ENCODE measurements at regions not wholly inside any gene's neighbourhood (a gene's known extent, or its start where the extent isn't known, plus 50 kb on each side); places are given as distances from the start of the nearest gene placed in this dataset.
"Not testable (repeated sequence)": the region's sequence is repeated elsewhere in the genome, so short reads cannot be mapped to it uniquely, and the experiment has no call there.

- no peak for DNase-seq
Observed at GRCh38 chr14:48693793-48694192, 892.4 kb downstream of the RPS29 start.

GRCh38 chr14:48690349-48690748 lies 895.8 kb downstream of the RPS29 start:
- DNase-seq: no peak

GRCh38 chr14:48686650-48687049 lies 899.5 kb downstream of the RPS29 start:
- DNase-seq: no peak

- DNase-seq: no peak
Observed at GRCh38 chr14:48672506-48672905, 913.7 kb downstream of the RPS29 start.

GRCh38 chr14:48670939-48671338 lies 915.2 kb downstream of the RPS29 start:
- no peak for DNase-seq

GRCh38 chr14:48665077-48665784 lies 920.9 kb downstream of the RPS29 start:
- no peak for DNase-seq

- DNase-seq: no peak
Observed at GRCh38 chr14:48643241-48643640, 942.9 kb downstream of the RPS29 start.

GRCh38 chr14:48628870-48629269 lies 953.5 kb upstream of the MDGA2 start:
- no peak for DNase-seq

- DNase-seq: no peak
Observed at GRCh38 chr14:48622980-48623379, 947.6 kb upstream of the MDGA2 start.

- DNase-seq: no peak
Observed at GRCh38 chr14:48618057-48618456, 942.7 kb upstream of the MDGA2 start.

GRCh38 chr14:48616931-48617330 lies 941.5 kb upstream of the MDGA2 start:
- DNase-seq: no peak

- DNase-seq: no peak
Observed at GRCh38 chr14:48615618-48616017, 940.2 kb upstream of the MDGA2 start.

GRCh38 chr14:48614003-48614402 lies 938.6 kb upstream of the MDGA2 start:
- DNase-seq: no peak

GRCh38 chr14:48606960-48607359 lies 931.6 kb upstream of the MDGA2 start:
- not testable (repeated sequence) for DNase-seq

- DNase-seq: no peak
Observed at GRCh38 chr14:48598458-48598857, 923.1 kb upstream of the MDGA2 start.

- no peak for DNase-seq
Observed at GRCh38 chr14:48586099-48586498, 910.7 kb upstream of the MDGA2 start.

- no peak for DNase-seq
Observed at GRCh38 chr14:48584031-48584430, 908.6 kb upstream of the MDGA2 start.

GRCh38 chr14:48582938-48583337 lies 907.5 kb upstream of the MDGA2 start:
- DNase-seq: no peak

- DNase-seq: no peak
Observed at GRCh38 chr14:48580692-48581091, 905.3 kb upstream of the MDGA2 start.

GRCh38 chr14:48575772-48576171 lies 900.4 kb upstream of the MDGA2 start:
- DNase-seq: no peak

GRCh38 chr14:48568688-48569087 lies 893.3 kb upstream of the MDGA2 start:
- no peak for DNase-seq

GRCh38 chr14:48568252-48568651 lies 892.8 kb upstream of the MDGA2 start:
- no peak for DNase-seq

GRCh38 chr14:48563489-48563888 lies 888.1 kb upstream of the MDGA2 start:
- no peak for DNase-seq

GRCh38 chr14:48561438-48561837 lies 886.0 kb upstream of the MDGA2 start:
- DNase-seq: not testable (repeated sequence)

GRCh38 chr14:48560421-48560820 lies 885.0 kb upstream of the MDGA2 start:
- no peak for DNase-seq

Data from central memory CD4-positive, alpha-beta T cell (primary cell).